SK-N-SH treated with all-trans-retinoic acid at 6 μM for 48 hours (cell line): ENCODE measurements at regions not wholly inside any gene's neighbourhood (a gene's known extent, or its start where the extent isn't known, plus 50 kb on each side); places are given as distances from the start of the nearest gene placed in this dataset.

Experiments used
- ARNTL ChIP-seq: fragments of 450-650 bp; formaldehyde crosslinking; IDR thresholded peaks from 2 replicates; pipeline ENCODE4 v1.5.0; 2020; ENCODE audit warnings: low read depth, mild to moderate bottlenecking, moderate library complexity, borderline replicate concordance
- CREB5 ChIP-seq: fragments of 250-450 bp; sonication (Bioruptor Pico); IDR thresholded peaks from 2 replicates; pipeline ENCODE4 v1.5.1; 2020; ENCODE audit warnings: low read depth, mild to moderate bottlenecking, moderate library complexity
- CSDC2 ChIP-seq: fragments of 250-450 bp; sonication (Bioruptor Pico); IDR thresholded peaks from 2 replicates; pipeline ENCODE4 v1.5.0; 2020; ENCODE audit warnings: mild to moderate bottlenecking, moderate library complexity
- CSRNP3 ChIP-seq: fragments of 250-450 bp; sonication (Bioruptor Pico); IDR thresholded peaks from 2 replicates; pipeline ENCODE4 v1.5.1; 2021; ENCODE audit warnings: mild to moderate bottlenecking, moderate library complexity
- PATZ1 ChIP-seq: fragments of 250-450 bp; sonication (Bioruptor Pico); IDR thresholded peaks from 2 replicates; pipeline ENCODE4 v1.8.0; 2020; ENCODE audit warnings: mild to moderate bottlenecking, moderate library complexity, borderline replicate concordance
- SNAI2 ChIP-seq: fragments of 250-450 bp; sonication (Bioruptor Pico); IDR thresholded peaks from 2 replicates; pipeline ENCODE4 v1.5.0; 2020; ENCODE audit warnings: mild to moderate bottlenecking, moderate library complexity
- TOX ChIP-seq: fragments of 250-450 bp; sonication (Bioruptor Pico); IDR thresholded peaks from 2 replicates; pipeline ENCODE4 v1.8.0; 2021; ENCODE audit warnings: mild to moderate bottlenecking, moderate library complexity, borderline replicate concordance
- TSHZ2 ChIP-seq: fragments of 250-450 bp; sonication (Bioruptor Pico); IDR thresholded peaks from 2 replicates; pipeline ENCODE4 v1.5.0; 2020; ENCODE audit warnings: mild to moderate bottlenecking, moderate library complexity
- ZFP3 ChIP-seq: fragments of 250-450 bp; sonication (Bioruptor Pico); IDR thresholded peaks from 2 replicates; pipeline ENCODE4 v1.5.0; 2020; ENCODE audit warnings: mild to moderate bottlenecking, moderate library complexity
- ZNF70 ChIP-seq: fragments of 450-650 bp; formaldehyde crosslinking; IDR thresholded peaks from 2 replicates; pipeline ENCODE4 v1.5.0; 2020; ENCODE audit warnings: mild to moderate bottlenecking, moderate library complexity
- ZNF8 ChIP-seq: fragments of 450-650 bp; formaldehyde crosslinking; IDR thresholded peaks from 2 replicates; pipeline ENCODE4 v1.5.0; 2020; ENCODE audit warnings: mild to moderate bottlenecking, moderate library complexity

GRCh38 chr3:139225548-139225947 is 118.3 kb upstream of the MRPS22 start:
- no peak for TF ChIP-seq CREB5
- TF ChIP-seq ZNF8 (CRISPR knock-in tag), result no peak
- no peak for TF ChIP-seq SNAI2 (CRISPR knock-in tag)
- TF ChIP-seq ARNTL (CRISPR knock-in tag), result no peak
- TF ChIP-seq CSRNP3 (CRISPR knock-in tag), result no peak
- no peak for TF ChIP-seq CSDC2
- TF ChIP-seq ZNF70 (CRISPR knock-in tag), result no peak
- TF ChIP-seq ZFP3 (CRISPR knock-in tag), result no peak
- no peak for TF ChIP-seq TSHZ2 (CRISPR knock-in tag)
- no peak for TF ChIP-seq PATZ1 (CRISPR knock-in tag)
- no peak for TF ChIP-seq TOX (CRISPR knock-in tag)
